ENCODE measurements at regions not wholly inside any gene's neighbourhood (a gene's known extent, or its start where the extent isn't known, plus 50 kb on each side); places are given as distances from the start of the nearest gene placed in this dataset.
"Not testable (repeated sequence)": the region's sequence is repeated elsewhere in the genome, so short reads cannot be mapped to it uniquely, and the experiment has no call there.

DNA sequence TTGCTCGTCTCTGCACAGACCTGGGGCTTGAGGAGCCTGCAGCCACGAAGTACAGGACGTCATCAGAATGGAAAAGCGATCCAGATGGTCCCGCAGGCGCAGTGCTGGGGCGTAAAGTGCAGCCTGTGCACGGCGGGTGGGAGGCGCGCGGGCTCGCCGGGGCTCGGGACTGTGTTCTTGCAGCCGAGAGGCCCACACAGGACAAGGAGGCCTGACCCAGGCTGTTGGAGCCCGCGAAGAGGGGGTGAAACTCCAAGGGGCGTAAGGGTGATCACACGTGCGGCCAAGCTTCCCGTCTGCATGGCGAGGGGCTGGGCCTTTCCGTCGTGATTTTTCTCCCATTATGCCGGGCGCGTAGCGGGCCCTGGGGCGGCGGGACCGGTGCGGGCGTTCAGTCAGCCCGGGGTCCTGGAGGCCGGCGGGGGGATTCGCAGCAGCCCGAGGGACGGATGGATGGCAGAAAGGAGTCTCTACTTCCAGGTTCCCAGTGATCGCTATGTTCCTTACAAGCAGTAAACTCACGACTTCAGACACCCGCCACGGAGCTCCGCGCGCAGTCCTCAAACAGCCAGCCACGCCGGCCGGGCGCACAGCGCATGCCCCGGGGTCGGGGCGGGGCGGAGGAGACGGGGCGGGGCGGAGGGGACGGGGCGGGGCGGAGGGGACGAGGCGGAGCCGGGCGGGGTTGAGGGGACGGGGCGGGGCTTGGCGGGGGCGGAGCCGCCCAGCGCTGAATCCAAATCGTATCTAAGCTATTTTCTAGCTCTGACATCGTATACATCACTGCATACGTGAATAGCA is 141.0 kb upstream of the KCNJ18 start:
- intact Hi-C loops (cut with micrococcal nuclease) = no loop called here

DNA sequence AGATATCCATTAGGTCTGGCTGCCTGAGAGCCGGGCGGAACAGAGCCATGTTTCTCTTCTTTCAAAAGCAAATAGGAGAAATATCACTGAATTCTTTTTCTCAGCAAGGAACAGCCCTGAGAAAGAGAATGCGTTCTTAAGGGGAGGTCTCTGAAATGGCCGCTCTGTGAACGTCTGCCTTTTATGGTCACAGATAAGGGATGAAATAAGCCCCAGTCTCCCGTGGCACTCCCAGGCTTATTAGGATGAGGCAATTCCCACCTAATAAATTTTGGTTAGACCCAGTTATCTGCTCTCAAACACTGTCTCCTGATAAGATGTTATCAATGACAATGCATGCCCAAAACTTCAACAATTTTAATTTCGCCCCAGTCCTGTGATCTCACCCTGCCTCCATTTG is 133.4 kb upstream of the KCNJ18 start:
- intact Hi-C loops (cut with micrococcal nuclease); POLR2A ChIA-PET; ATAC-seq; H3K27ac Mint-ChIP-seq; CTCF ChIA-PET; H3K36me3 Mint-ChIP-seq (ENCODE audit: low read depth); DNase-seq; H3K4me3 Mint-ChIP-seq; H3K4me1 Mint-ChIP-seq (ENCODE audit: low read depth): not testable (repeated sequence)
- peaks cover 19% of the 10 kb centered on the region for H3K9me3 Mint-ChIP-seq
- peaks cover 19% of the 10 kb centered on the region for H3K27me3 Mint-ChIP-seq

More for the DNA sequence above, 141.0 kb upstream of the KCNJ18 start:
- Mint-ChIP-seq H3K36me3 (ENCODE audit: low read depth) (peaks cover 35% of the 10 kb centered on the region), H3K4me1 (ENCODE audit: low read depth) (peaks cover 31% of the 10 kb centered on the region), H3K27ac (peak overlapping the region; percentile 77), H3K9me3 (peaks cover 6% of the 10 kb centered on the region), H3K27me3 (peaks cover 18% of the 10 kb centered on the region), H3K4me3 (peak overlapping the region; percentile 84)
- POLR2A ChIA-PET = no interaction called here
- CTCF ChIA-PET = interaction anchor here (1.0 to 1.4 kb wide), 2 partner anchors 38 to 94 kb away, joined by 3 read pairs; no protein-coding TSS in a partner anchor
- TF ChIP-seq, protein P1, sequence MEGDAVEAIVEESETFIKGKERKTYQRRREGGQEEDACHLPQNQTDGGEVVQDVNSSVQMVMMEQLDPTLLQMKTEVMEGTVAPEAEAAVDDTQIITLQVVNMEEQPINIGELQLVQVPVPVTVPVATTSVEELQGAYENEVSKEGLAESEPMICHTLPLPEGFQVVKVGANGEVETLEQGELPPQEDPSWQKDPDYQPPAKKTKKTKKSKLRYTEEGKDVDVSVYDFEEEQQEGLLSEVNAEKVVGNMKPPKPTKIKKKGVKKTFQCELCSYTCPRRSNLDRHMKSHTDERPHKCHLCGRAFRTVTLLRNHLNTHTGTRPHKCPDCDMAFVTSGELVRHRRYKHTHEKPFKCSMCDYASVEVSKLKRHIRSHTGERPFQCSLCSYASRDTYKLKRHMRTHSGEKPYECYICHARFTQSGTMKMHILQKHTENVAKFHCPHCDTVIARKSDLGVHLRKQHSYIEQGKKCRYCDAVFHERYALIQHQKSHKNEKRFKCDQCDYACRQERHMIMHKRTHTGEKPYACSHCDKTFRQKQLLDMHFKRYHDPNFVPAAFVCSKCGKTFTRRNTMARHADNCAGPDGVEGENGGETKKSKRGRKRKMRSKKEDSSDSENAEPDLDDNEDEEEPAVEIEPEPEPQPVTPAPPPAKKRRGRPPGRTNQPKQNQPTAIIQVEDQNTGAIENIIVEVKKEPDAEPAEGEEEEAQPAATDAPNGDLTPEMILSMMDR (IDR thresholded peaks at IDR 0.05) = no peak
- ATAC-seq (peak; percentile 93), DNase-seq (peak; percentile 79)

DNA sequence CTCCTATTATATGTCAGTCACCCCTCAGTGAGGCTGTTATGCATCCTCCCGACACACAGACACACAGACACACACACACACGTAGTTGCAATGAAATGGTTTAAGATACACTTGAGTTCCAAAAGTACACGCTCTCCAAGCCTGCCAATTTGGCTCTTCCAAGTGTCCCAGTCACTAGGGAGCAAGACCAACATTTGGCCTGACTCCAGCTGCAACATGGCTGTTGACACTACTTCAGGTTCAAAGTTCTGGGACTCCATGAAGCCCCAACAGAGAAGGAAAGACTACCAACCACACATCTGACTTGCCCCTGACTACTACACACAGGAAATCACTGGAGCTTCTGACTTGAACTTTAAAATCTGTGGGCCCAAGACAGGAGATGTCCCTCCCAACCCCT is 128.1 kb upstream of the KCNJ18 start:
- Mint-ChIP-seq H3K4me1 (ENCODE audit: low read depth) (no peaks in the 10 kb centered on the region), H3K36me3 (ENCODE audit: low read depth) (no peaks in the 10 kb centered on the region), H3K9me3 (peaks cover 1% of the 10 kb centered on the region), H3K27me3 (peaks cover 20% of the 10 kb centered on the region), H3K4me3 (no peak overlapping the region), H3K27ac (no peak overlapping the region)
- no peak for DNase-seq
- TF ChIP-seq, protein P1 (IDR thresholded peaks at IDR 0.05) = no peak
- ChIA-PET POLR2A (no interaction called here), CTCF (no interaction called here)
- ATAC-seq = no peak
- intact Hi-C loops (cut with micrococcal nuclease) = no loop called here

DNA sequence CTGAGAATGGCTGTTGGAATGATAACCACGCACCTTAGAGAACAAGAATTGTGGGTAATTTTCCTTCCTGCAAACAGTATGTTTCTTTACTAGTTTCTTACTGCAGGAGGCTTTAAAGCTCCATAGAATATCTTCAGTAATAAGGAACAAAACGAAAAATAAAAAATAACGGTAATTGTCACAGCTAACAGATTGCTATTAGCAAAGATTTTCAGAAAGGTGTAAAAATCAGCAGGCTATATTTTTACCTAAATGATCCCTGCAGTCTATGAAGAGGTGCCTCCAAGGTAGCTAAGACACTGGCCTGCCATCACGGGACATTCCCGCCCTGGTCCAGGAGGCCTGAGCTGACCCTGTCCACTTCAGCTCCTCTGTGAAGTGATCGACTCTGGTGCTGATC is 127.6 kb upstream of the KCNJ18 start:
- intact Hi-C loops (cut with micrococcal nuclease); POLR2A ChIA-PET; H3K4me3 Mint-ChIP-seq; H3K36me3 Mint-ChIP-seq (ENCODE audit: low read depth); DNase-seq; CTCF ChIA-PET; H3K4me1 Mint-ChIP-seq (ENCODE audit: low read depth); H3K9me3 Mint-ChIP-seq; ATAC-seq; H3K27ac Mint-ChIP-seq: not testable (repeated sequence)
- H3K27me3 Mint-ChIP-seq = peaks cover 20% of the 10 kb centered on the region

DNA sequence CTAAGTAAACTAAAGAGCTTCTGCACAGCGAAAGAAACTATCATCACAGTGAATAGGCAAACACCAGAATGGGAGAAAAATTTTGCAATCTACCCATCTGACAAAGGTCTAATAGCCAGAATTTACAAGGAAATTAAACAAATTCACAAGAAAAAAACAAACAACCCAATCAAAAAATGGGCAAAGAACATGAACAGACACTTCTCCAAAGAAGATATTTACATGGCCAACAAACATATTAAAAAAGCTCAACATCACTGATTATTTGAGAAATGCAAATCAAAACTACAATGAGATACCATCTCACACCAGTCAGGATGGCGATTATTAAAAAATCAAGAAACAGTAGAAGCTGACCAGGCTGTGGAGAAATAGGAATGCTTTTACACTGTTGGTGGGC is 121.9 kb upstream of the KCNJ18 start:
- DNase-seq; H3K4me3 Mint-ChIP-seq; ATAC-seq; H3K36me3 Mint-ChIP-seq (ENCODE audit: low read depth); H3K27ac Mint-ChIP-seq; CTCF ChIA-PET; H3K9me3 Mint-ChIP-seq; intact Hi-C loops (cut with micrococcal nuclease); POLR2A ChIA-PET; H3K4me1 Mint-ChIP-seq (ENCODE audit: low read depth): not testable (repeated sequence)
- peaks cover 15% of the 10 kb centered on the region for H3K27me3 Mint-ChIP-seq

DNA sequence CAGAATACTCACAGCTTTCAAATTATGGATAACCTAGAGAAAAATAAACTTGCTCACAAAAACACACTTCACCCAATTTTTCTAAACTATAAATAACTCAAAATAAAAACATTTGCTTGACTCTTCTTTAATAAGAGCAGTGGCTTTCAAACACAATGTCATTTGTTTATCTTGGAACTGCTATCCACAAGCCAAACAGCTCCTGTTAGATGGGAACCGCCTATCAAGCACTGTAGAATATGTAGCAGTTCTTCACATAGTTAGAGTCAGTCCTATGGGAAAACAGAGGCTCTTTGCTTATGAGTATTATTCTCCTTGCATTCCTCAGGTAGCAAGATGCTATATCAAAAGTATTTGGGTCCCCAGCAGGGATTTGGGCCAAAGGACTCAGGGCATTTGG is 120.2 kb upstream of the KCNJ18 start:
- peaks cover 10% of the 10 kb centered on the region for H3K27me3 Mint-ChIP-seq
- H3K9me3 Mint-ChIP-seq; H3K4me1 Mint-ChIP-seq (ENCODE audit: low read depth); H3K27ac Mint-ChIP-seq; DNase-seq; POLR2A ChIA-PET; H3K36me3 Mint-ChIP-seq (ENCODE audit: low read depth); ATAC-seq; H3K4me3 Mint-ChIP-seq; intact Hi-C loops (cut with micrococcal nuclease); CTCF ChIA-PET: not testable (repeated sequence)

DNA sequence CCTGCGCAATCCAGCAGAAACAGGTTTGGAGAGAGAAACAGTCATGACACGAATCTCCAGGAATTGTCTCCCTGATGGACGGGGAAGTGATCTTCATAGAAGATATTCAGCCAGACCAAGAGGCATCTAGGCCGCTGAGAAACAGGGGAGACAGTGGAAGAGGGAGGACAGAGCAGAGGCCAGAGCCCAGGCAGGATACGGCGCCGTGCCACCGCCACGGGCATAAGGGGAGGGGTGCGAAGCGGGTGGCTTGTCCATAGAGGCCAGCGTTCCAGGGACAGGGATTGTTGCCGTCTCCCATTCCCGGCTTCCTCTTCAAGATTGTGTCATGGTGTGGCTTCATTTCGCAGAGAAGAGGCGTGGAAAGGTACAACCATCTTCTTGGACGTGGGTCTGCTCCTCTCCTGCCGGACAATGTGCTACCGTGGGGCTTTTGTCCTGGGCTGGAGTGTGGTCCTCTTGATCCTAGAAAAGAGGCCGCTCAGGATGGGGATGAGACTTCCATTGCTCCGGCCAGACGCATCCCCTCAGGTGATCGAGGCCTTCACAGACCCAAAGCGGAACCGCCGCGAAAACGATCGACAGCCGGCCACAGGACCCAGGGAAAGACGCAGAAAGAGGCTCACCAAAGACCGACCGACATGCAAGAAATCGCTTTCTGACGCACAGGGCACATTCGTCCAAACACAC is 118.9 kb upstream of the KCNJ18 start:
- POLR2A ChIA-PET; intact Hi-C loops (cut with micrococcal nuclease); H3K27me3 Mint-ChIP-seq; H3K36me3 Mint-ChIP-seq (ENCODE audit: low read depth); ATAC-seq; H3K4me1 Mint-ChIP-seq (ENCODE audit: low read depth); CTCF ChIA-PET; DNase-seq; H3K9me3 Mint-ChIP-seq; H3K27ac Mint-ChIP-seq: not testable (repeated sequence)
- H3K4me3 Mint-ChIP-seq = peak overlapping the region; percentile 28
